A549 (cell line): ENCODE measurements at regions not wholly inside any gene's neighbourhood (a gene's known extent, or its start where the extent isn't known, plus 50 kb on each side); places are given as distances from the start of the nearest gene placed in this dataset.

ENCODE experiments used
- ATAC-seq, 2 experiments: fragments of 200-7000 bp in 1 of 2; fragments of >200 bp in 1 of 2; cut with Nextera tagmentation in 1 of 2; cut with Tn5 transposase in 1 of 2; 3 replicates each; pipeline versions ENCODE4 v1.8.0 to v1.9.1; 2018 to 2020; ENCODE audit warnings: mild to moderate bottlenecking in 1 of 2, moderate library complexity in 1 of 2
- CTCF ChIA-PET: fragments of 300-600 bp; sonication (Branson Sonifier 250); formaldehyde crosslinking; extraction: SDS; loops from one replicate; lab custom pipeline; 2021; ENCODE audit warnings: antibody characterized with exemption, inconsistent platforms; lab: Yijun Ruan, JAX
- POLR2A ChIA-PET: fragments of 350-600 bp; formaldehyde crosslinking; extraction: SDS; loops from one replicate; lab custom pipeline; 2021; ENCODE audit warnings: antibody characterized with exemption, inconsistent platforms; lab: Yijun Ruan, JAX
- DNase-seq, 2 experiments: peaks; one replicate each; pipeline versions ENCODE4 v3.0.0 to v3.0.0-alpha.2; 2011 to 2016; ENCODE audit warnings: low read depth in 1 of 2, low spot score in 1 of 2
- FAIRE-seq: peaks from 2 replicates; lab custom pipeline; 2011; peaks lifted over from hg19 to GRCh38; lab: Jason Lieb, UNC
- H3K27ac ChIP-seq, 2 experiments: fragments of >200 bp; sonication (Bioruptor Twin); formaldehyde crosslinking; 3 replicates each; pipeline ENCODE4 v1.5.1; 2016 to 2017
- H3K4me1 ChIP-seq: fragments of >200 bp; sonication (Bioruptor Twin); formaldehyde crosslinking; 3 replicates; pipeline ENCODE4 v1.6.1; 2016
- H3K4me2 ChIP-seq: fragments of >200 bp; sonication (Bioruptor Twin); formaldehyde crosslinking; 3 replicates; pipeline ENCODE4 v1.6.1; 2016
- H3K4me3 ChIP-seq: fragments of >200 bp; sonication (Bioruptor Twin); formaldehyde crosslinking; 3 replicates; pipeline ENCODE4 v1.5.1; 2016
- H3K9me3 ChIP-seq: fragments of >200 bp; sonication (Bioruptor Twin); formaldehyde crosslinking; 3 replicates; pipeline ENCODE4 v1.6.1; 2016
- ATOH8 ChIP-seq: fragments of 250-450 bp; sonication (Bioruptor Pico); IDR thresholded peaks from 2 replicates; pipeline ENCODE4 v1.5.0; 2020; ENCODE audit warnings: low read depth, mild to moderate bottlenecking, moderate library complexity
- CBX2 ChIP-seq: fragments of 200-600 bp; sonication (generic); IDR thresholded peaks from 2 replicates; pipeline ENCODE4 v1.6.1; 2016; ENCODE audit warnings: low read depth, mild to moderate bottlenecking, borderline replicate concordance
- CEBPB ChIP-seq, 2 experiments: fragments of >200 bp in 1 of 2; sonication (Bioruptor Twin) in 1 of 2; formaldehyde crosslinking in 1 of 2; IDR thresholded peaks; 2 replicates each; pipeline ENCODE4 v1.6.1; 2012 to 2016
- CHD2 ChIP-seq: fragments of 150-350 bp; IDR thresholded peaks from 2 replicates; pipeline ENCODE4 v1.6.1; 2014; ENCODE audit warnings: low read length; ENCODE audit not compliant: partially characterized antibody
- EP300 ChIP-seq, 2 experiments: fragments of >200 bp; sonication (Bioruptor Twin); formaldehyde crosslinking; IDR thresholded peaks; 2 replicates in 1 of 2; 3 replicates in 1 of 2; pipeline ENCODE4 v1.6.1; 2016 to 2017
- FOSB ChIP-seq: fragments of 250-450 bp; sonication (Bioruptor Pico); IDR thresholded peaks from 2 replicates; pipeline ENCODE4 v1.5.0; 2020; ENCODE audit warnings: mild to moderate bottlenecking, moderate library complexity
- FOSL2 ChIP-seq, 2 experiments: fragments of 450-650 bp in 1 of 2; fragments of >200 bp in 1 of 2; sonication (Bioruptor Twin) in 1 of 2; formaldehyde crosslinking; IDR thresholded peaks; 2 replicates each; pipeline versions ENCODE4 v1.5.0 to v1.6.1; 2016 to 2020; ENCODE audit warnings: mild to moderate bottlenecking in 1 of 2, moderate library complexity in 1 of 2
- GATA3 ChIP-seq: IDR thresholded peaks from 2 replicates; pipeline ENCODE4 v1.6.1; 2012; ENCODE audit warnings: borderline replicate concordance
- HMGXB4 ChIP-seq: fragments of 250-450 bp; sonication (Bioruptor Pico); IDR thresholded peaks from 2 replicates; pipeline ENCODE4 v1.5.0; 2021; ENCODE audit warnings: mild to moderate bottlenecking, moderate library complexity, borderline replicate concordance
- HOXA7 ChIP-seq: fragments of 250-450 bp; sonication (Bioruptor Pico); IDR thresholded peaks from 2 replicates; pipeline ENCODE4 v1.5.0; 2020; ENCODE audit warnings: mild to moderate bottlenecking, moderate library complexity
- HOXB5 ChIP-seq: fragments of 250-450 bp; sonication (Bioruptor Pico); IDR thresholded peaks from 2 replicates; pipeline ENCODE4 v1.5.0; 2020; ENCODE audit warnings: mild to moderate bottlenecking, moderate library complexity
- JUN ChIP-seq, 2 experiments: fragments of >200 bp; sonication (Bioruptor Twin); formaldehyde crosslinking; IDR thresholded peaks; 2 replicates in 1 of 2; 3 replicates in 1 of 2; pipeline ENCODE4 v1.6.1; 2016 to 2017
- JUNB ChIP-seq: fragments of >200 bp; sonication (Bioruptor Twin); formaldehyde crosslinking; IDR thresholded peaks from 2 replicates; pipeline ENCODE4 v1.6.1; 2016
- KDM1A ChIP-seq: fragments of 200-600 bp; sonication (generic); IDR thresholded peaks from 2 replicates; pipeline ENCODE4 v1.6.1; 2016; ENCODE audit warnings: low read depth, mild to moderate bottlenecking
- MAZ ChIP-seq: fragments of 150-350 bp; IDR thresholded peaks from 2 replicates; pipeline ENCODE4 v1.6.1; 2014; ENCODE audit warnings: antibody characterized with exemption, low read depth, low read length, borderline replicate concordance
- MYC ChIP-seq: IDR thresholded peaks from 2 replicates; pipeline ENCODE4 v1.6.1; 2012; ENCODE audit warnings: mild to moderate bottlenecking, inconsistent platforms, low read length, improper control_type of control experiment, borderline replicate concordance
- NFE2L2 ChIP-seq: fragments of 150-350 bp; conservative IDR thresholded peaks from 2 replicates; pipeline ENCODE4 v1.6.1; 2014; ENCODE audit warnings: low read length
- NPAS2 ChIP-seq: fragments of 250-450 bp; sonication (Bioruptor Pico); IDR thresholded peaks from 2 replicates; pipeline ENCODE4 v1.8.0; 2022; ENCODE audit warnings: mild to moderate bottlenecking, moderate library complexity, borderline replicate concordance
- NR3C1 ChIP-seq: fragments of >200 bp; sonication (Bioruptor Twin); formaldehyde crosslinking; IDR thresholded peaks from 3 replicates; pipeline ENCODE4 v1.6.1; 2017
- PHF8 ChIP-seq: fragments of 200-600 bp; sonication (generic); IDR thresholded peaks from 2 replicates; pipeline ENCODE4 v1.6.1; 2016; ENCODE audit warnings: low read depth, mild to moderate bottlenecking, antibody characterized with exemption, moderate library complexity, borderline replicate concordance
- POLR2A ChIP-seq: IDR thresholded peaks from 2 replicates; pipeline ENCODE4 v1.6.1; 2012; ENCODE audit warnings: mild to moderate bottlenecking, low read length
- POLR2AphosphoS2 ChIP-seq: conservative IDR thresholded peaks from 2 replicates; pipeline ENCODE4 v1.6.1; 2012; ENCODE audit warnings: low read length, improper control_type of control experiment, inconsistent platforms
- RCOR1 ChIP-seq: fragments of 150-350 bp; IDR thresholded peaks from 2 replicates; pipeline ENCODE4 v1.6.1; 2014; ENCODE audit warnings: antibody characterized with exemption, low read length, low read depth
- RFX5 ChIP-seq: fragments of 450-650 bp; IDR thresholded peaks from 2 replicates; pipeline ENCODE4 v1.7.1; 2014; ENCODE audit warnings: antibody characterized with exemption, mild to moderate bottlenecking, moderate library complexity
- RNF2 ChIP-seq: fragments of 200-600 bp; sonication (generic); IDR thresholded peaks from 2 replicates; pipeline ENCODE4 v1.6.1; 2016; ENCODE audit warnings: low read depth, mild to moderate bottlenecking, antibody characterized with exemption, moderate library complexity, borderline replicate concordance
- TP53 ChIP-seq: fragments of 250-450 bp; sonication (Bioruptor Pico); IDR thresholded peaks from 2 replicates; pipeline ENCODE4 v1.5.0; 2021; ENCODE audit warnings: mild to moderate bottlenecking, moderate library complexity
- ZNF302 ChIP-seq: fragments of 250-450 bp; sonication (Bioruptor Pico); IDR thresholded peaks from 2 replicates; pipeline ENCODE4 v1.9.0; 2021; ENCODE audit warnings: inconsistent platforms, mild to moderate bottlenecking, moderate library complexity
- ZSCAN20 ChIP-seq: fragments of 250-450 bp; sonication (Bioruptor Pico); IDR thresholded peaks from 2 replicates; pipeline ENCODE4 v1.8.0; 2022; ENCODE audit warnings: mild to moderate bottlenecking, moderate library complexity
- WGBS: methylation state at CpG from one replicate; pipeline ENCODE4 v1.1.6; 2017; ENCODE audit errors: missing lambda C conversion rate; 5-methylcytosine and 5-hydroxymethylcytosine counted together
- TF ChIP-seq, protein P1 (sequence below): IDR thresholded peaks from 2 replicates; pipeline ENCODE4 v1.6.1; 2012; ENCODE audit warnings: low read depth, borderline replicate concordance
- TF ChIP-seq, protein P2 (sequence below): fragments of 450-650 bp; IDR thresholded peaks from 2 replicates; pipeline ENCODE4 v1.6.1; 2014; ENCODE audit warnings: antibody characterized with exemption
- TF ChIP-seq, protein P3 (sequence below): fragments of >200 bp; sonication (Bioruptor Twin); formaldehyde crosslinking; IDR thresholded peaks from 2 replicates; pipeline ENCODE4 v1.6.1; 2016
- TF ChIP-seq, protein P4 (sequence below): fragments of 150-350 bp; IDR thresholded peaks from 2 replicates; pipeline ENCODE4 v1.6.1; 2014; ENCODE audit warnings: low read depth, mild to moderate bottlenecking, low read length
- TF ChIP-seq, protein P5 (sequence below): IDR thresholded peaks from 2 replicates; pipeline ENCODE4 v1.6.1; 2012

- DNase-seq (no peak), FAIRE-seq (no peak), ATAC-seq (no peak)
- POLR2A ChIA-PET = no interaction called here
- no peak overlapping the region for H3K4me3 ChIP-seq
- TF ChIP-seq RNF2 = no peak
- TF ChIP-seq HOXA7 (CRISPR knock-in tag) = no peak
- TF ChIP-seq, protein P1, sequence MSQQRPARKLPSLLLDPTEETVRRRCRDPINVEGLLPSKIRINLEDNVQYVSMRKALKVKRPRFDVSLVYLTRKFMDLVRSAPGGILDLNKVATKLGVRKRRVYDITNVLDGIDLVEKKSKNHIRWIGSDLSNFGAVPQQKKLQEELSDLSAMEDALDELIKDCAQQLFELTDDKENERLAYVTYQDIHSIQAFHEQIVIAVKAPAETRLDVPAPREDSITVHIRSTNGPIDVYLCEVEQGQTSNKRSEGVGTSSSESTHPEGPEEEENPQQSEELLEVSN = no peak
- TF ChIP-seq, protein P2, sequence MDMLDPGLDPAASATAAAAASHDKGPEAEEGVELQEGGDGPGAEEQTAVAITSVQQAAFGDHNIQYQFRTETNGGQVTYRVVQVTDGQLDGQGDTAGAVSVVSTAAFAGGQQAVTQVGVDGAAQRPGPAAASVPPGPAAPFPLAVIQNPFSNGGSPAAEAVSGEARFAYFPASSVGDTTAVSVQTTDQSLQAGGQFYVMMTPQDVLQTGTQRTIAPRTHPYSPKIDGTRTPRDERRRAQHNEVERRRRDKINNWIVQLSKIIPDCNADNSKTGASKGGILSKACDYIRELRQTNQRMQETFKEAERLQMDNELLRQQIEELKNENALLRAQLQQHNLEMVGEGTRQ = no peak
- no peak for TF ChIP-seq EP300 (IDR thresholded peaks at IDR 0.05)
- no peak for TF ChIP-seq GATA3
- no peak for TF ChIP-seq TP53 (CRISPR knock-in tag)
- TF ChIP-seq ZNF302 (CRISPR knock-in tag) = no peak
- TF ChIP-seq NFE2L2 = no peak
- TF ChIP-seq FOSL2 (IDR thresholded peaks at IDR 0.05) = no peak
- no peak for TF ChIP-seq FOSL2 (CRISPR knock-in tag; IDR thresholded peaks at IDR 0.05)
- TF ChIP-seq HMGXB4 = no peak
- TF ChIP-seq KDM1A = no peak
- no peak for TF ChIP-seq RFX5
- TF ChIP-seq PHF8 = no peak
- no peak for TF ChIP-seq CEBPB (IDR thresholded peaks at IDR 0.05)
- TF ChIP-seq MYC = no peak
- TF ChIP-seq, protein P3, sequence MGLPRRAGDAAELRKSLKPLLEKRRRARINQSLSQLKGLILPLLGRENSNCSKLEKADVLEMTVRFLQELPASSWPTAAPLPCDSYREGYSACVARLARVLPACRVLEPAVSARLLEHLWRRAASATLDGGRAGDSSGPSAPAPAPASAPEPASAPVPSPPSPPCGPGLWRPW = no peak
- TF ChIP-seq HOXB5 (CRISPR knock-in tag) = no peak
- no peak for TF ChIP-seq MAZ
- no peaks in the 10 kb centered on the region for H3K9me3 ChIP-seq
- 0% methylated on average over 1 of the region's 1 CpG for WGBS
- no peak overlapping the region for H3K4me2 ChIP-seq
- H3K4me1 ChIP-seq = no peaks in the 10 kb centered on the region
- H3K27ac ChIP-seq = no peak overlapping the region
- CTCF ChIA-PET = no interaction called here
These were observed 155.3 kb upstream of the ADGRL3 start for GRCh38 chr4:61044837-61045236.

DNA sequence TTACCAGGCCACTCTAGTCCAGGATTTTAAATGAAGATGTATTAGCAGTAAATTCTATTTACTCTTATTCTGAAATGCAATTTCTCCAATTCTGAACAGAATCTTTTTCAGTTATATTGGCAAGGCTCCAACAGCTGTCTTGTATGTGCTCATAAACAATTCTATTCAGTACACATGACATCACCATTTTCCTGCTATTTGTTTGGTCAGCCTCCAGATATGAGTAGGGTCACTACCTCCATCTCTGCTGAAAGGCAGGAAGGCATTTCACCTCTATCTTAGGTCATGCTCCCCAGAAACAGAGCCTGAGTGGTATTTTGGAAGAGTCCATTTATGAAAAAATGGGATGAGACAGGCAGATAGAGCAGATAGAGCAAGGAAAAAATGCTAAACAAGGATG lies 151.1 kb upstream of the ADGRL3 start:
- H3K9me3 ChIP-seq = no peaks in the 10 kb centered on the region
- no peak overlapping the region for H3K27ac ChIP-seq
- POLR2A ChIA-PET = no interaction called here
- ATAC-seq (no peak), FAIRE-seq (no peak), DNase-seq (no peak)
- H3K4me1 ChIP-seq = no peaks in the 10 kb centered on the region
- no peak overlapping the region for H3K4me3 ChIP-seq
- TF ChIP-seq MAZ = no peak
- no peak for TF ChIP-seq JUN (IDR thresholded peaks at IDR 0.05)
- no peak for TF ChIP-seq NPAS2 (CRISPR knock-in tag)
- no peak for TF ChIP-seq PHF8
- TF ChIP-seq, protein P4, sequence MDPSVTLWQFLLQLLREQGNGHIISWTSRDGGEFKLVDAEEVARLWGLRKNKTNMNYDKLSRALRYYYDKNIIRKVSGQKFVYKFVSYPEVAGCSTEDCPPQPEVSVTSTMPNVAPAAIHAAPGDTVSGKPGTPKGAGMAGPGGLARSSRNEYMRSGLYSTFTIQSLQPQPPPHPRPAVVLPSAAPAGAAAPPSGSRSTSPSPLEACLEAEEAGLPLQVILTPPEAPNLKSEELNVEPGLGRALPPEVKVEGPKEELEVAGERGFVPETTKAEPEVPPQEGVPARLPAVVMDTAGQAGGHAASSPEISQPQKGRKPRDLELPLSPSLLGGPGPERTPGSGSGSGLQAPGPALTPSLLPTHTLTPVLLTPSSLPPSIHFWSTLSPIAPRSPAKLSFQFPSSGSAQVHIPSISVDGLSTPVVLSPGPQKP = no peak
- TF ChIP-seq RCOR1 = no peak
- no peak for TF ChIP-seq JUNB
- TF ChIP-seq POLR2A = no peak
- no peak for TF ChIP-seq FOSB (CRISPR knock-in tag)
- TF ChIP-seq, protein P5, sequence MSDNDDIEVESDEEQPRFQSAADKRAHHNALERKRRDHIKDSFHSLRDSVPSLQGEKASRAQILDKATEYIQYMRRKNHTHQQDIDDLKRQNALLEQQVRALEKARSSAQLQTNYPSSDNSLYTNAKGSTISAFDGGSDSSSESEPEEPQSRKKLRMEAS = no peak
- TF ChIP-seq RNF2 = no peak
- TF ChIP-seq POLR2AphosphoS2 = no peak
- TF ChIP-seq ZSCAN20 (CRISPR knock-in tag) = no peak
- TF ChIP-seq, protein P1 = no peak
- no peak for TF ChIP-seq KDM1A
- TF ChIP-seq CHD2 = no peak
- TF ChIP-seq ATOH8 (CRISPR knock-in tag) = no peak
- no peak for TF ChIP-seq FOSL2 (IDR thresholded peaks at IDR 0.05)
- no peak for TF ChIP-seq FOSL2 (CRISPR knock-in tag; IDR thresholded peaks at IDR 0.05)
- TF ChIP-seq NR3C1 = no peak
- TF ChIP-seq CBX2 = no peak
- CTCF ChIA-PET = no interaction called here
- H3K4me2 ChIP-seq = no peak overlapping the region
